Iris pigment epithelial cell (primary cell): ENCODE measurements at regions not wholly inside any gene's neighbourhood (a gene's known extent, or its start where the extent isn't known, plus 50 kb on each side); places are given as distances from the start of the nearest gene placed in this dataset.
A peak's percentile ranks its signal among the peaks of the same experiment; 100 is the strongest.

Source experiments
- DNase-seq: peaks from one replicate; pipeline ENCODE4 v3.0.0-alpha.2; 2011; ENCODE audit warnings: low read depth

DNA sequence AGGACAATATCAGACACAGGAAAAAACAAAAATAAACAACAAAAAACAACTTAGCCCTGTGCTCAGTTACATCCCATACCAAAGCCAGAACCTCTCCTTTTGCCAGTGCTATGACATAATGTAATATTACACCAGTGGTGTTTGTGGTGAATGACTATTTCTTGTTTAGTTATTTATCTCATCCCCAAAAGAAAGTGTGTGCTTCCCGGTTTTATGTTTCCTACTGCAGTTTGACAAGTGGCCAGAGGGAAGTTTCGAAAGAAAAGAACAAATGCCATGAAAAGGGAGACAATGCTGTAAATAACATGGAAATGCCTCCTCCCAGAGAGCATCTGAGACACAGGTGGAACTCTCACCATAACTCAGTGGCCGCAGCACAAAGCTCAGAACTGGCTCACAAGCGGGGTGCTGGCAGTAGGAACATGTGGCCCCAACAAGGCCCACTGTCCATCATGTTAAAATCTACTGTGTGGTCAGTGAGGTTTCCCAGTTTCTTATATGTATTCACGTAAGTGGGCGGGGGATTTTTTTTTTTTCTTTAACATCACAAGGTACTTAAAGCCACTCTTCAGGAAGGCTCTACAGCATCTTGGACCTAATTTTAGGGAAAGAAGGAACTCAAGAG lies 158.2 kb downstream of the BARHL2 start:
- no peak for DNase-seq

DNA sequence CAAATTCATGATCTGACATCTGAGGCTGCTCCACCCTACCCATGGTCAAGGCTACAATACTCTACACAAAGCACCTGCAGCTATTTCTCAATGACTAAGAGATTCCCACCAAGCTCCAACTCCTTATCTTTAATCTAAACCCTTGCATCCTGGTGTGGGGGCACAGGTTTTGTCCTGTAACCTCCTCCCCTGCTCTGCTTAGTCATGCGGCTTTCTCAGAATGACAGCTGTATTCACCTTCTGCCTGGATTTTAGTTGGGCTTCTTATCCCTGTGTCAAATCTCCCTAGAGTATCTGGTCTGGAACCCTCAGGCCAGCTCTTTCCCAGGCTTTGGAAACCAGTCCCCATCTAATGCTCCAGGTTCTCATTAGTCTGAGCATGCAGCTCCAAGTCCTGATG lies 159.0 kb downstream of the BARHL2 start:
- DNase-seq = no peak

DNA sequence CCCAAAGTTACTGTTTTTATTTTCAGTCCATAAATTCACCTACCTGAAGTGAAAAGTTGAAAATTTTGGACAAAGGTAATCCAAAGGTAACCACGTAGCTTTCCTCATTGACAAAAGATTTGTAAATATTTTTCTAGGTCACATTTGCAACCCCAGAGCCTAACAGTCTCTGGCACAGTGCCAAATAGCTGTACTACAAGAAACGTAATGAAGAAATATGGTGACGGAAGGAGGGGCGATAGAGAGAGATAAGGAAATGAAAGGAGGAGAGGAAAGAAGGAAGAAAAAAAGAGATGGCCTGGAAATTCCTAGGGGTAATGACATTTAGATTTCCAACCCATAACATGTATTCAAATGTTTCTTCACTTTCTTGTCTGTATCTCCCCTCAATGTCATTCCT lies 159.4 kb downstream of the BARHL2 start:
- no peak for DNase-seq

DNA sequence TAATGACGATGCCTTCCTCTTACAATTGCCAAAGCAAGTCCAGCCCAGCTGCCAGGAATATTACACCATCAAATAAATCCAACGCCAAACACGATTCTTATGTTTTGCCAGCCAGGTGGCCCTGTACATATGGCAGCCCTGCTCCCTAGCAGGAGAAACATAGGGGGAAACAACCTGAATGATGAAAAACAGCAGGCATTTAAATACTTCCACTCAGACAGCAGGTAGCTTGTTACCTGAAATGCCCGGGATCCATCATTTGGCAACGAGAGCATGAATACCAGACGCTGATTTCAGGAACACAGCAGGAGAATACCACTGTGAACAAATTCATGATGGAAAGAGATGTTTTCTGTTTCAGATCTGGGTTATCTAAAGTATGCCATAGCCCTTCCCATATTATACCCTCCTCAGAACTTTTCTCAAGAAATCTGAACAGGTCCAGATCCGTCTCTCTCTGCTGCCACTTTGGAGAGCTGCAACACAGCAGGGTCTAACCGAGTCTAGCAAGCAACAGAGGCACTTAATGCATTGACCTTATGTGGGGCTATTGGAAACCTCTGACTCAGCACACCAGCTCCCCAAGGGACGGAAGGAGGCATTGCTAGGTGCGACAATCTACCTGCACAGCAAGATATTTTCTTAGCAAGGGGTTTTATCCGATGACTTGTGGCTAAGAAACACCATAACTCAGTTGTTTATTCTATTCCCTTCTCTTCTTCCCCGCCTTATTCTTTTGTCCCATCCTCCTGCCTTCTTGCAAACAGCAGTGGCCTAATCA lies 166.3 kb downstream of the BARHL2 start:
- DNase-seq = no peak

DNA sequence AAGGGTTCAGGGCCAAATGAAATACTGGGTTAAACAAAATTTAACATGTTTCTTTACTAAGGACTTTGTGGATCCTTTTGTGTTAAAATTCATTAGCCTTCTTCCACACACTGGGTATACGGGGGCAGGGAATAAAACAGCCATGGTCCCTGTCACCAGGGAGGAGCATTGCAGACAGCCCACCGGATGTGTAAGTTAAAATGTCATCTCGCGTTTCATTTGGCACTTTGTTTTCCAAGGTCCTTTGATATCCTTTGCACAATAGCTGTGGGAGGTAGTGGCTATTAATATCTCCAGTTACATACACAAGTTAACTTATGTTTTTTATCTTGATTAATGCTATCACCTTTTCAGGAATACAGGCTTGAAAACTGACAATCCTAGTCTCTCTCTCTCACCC lies 172.7 kb downstream of the BARHL2 start:
- DNase-seq = no peak

DNA sequence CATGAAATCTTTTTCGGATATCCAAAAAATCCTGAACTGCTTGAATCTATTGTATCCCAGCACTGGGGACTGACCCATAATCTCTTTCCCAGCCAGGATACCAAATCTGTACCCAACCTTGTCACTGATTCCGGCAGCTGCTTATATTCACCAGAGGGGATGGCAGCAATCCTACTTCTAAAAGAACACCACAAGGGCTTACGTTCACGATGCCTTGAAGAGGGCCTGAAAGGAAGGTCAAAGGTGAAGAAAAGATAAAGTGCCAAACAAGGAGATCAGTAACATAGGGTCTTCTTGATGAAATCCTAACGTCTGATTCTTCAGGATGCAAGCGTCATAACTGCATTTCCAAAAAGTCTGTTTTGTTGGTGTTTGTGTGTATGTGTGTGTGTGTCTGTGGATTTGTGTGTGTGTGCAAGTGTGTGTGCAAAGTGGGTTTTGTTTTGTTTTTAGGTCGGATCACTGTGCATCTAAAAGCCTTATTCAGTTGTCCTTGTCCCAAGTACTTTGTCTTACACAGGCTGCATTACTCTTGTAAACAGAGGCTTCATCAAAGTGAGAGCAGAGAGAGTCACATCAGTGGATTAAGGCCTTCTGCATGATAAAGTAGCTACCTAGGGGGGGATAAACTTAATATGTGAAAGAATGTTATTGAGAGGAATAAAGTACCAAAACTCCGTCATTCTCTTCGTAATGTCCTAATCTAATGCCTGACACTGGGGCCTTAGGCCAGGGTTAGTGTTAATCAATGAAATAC lies 179.3 kb downstream of the BARHL2 start:
- no peak for DNase-seq

DNA sequence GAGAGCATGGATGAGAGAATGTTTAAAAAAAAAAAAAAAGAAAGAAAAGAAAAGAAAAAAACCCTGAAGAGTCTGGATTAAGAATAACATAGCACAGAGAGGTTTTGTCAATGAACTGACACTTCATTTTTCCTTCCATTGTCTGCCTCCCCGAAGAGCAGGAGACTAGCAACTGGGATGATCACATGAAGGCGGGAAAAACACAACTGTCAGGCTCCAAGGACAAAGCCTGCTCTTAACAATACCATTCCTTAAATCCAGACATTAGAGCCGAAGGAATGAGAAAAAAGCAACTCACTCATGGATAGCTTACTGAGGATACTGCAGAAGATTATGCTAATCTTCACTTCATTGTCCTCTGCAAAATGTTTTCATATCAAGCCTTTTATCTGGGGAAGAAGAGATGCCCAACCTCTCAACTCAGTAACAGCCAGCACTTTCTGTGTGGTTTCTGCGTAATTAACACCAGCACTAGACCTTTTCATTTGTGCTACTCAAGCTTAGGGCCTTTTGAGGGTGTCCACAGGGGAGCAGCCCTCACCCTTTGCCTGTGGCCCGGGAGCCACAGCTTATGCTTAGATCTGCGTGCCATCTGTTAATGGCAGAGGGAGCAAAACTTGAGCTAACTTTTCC lies 182.3 kb downstream of the BARHL2 start:
- no peak for DNase-seq

DNA sequence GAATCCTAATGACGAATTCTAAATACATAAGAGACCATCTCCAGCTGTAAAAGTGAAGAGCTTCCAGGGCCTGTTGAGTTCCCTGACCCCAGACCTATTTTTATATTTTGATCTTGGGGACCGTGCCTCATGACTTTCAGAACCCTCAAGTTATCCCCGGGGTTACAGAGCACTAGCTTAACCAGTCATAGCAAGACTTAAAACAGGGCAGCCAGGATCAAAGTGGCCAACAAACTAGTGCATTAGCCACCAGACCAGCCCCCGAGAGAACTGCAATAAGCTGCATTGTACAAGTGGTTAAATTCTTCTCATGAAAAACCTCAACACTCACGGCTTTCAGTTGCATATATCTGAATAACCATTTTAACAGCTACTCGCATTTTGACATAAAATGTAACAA lies 183.0 kb downstream of the BARHL2 start:
- DNase-seq = no peak

DNA sequence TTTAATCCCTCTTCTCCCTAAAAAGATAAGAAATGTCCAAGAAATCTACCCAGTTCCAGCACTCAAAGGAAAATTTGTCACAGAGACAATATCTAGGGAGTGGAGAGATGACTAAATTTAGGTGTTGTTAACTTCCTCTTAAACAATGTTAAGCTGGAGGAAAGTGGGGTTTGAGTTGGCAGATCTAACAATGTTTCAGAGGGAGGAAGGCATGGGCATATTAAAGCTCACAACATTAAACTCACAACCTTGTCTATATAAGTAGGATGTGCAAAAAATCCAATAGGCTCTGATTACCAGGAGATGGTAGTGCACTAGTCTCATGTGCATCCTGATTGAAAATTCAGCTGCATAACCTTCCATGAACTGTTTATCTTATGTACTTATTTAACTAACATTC lies 190.1 kb downstream of the BARHL2 start:
- no peak for DNase-seq

DNA sequence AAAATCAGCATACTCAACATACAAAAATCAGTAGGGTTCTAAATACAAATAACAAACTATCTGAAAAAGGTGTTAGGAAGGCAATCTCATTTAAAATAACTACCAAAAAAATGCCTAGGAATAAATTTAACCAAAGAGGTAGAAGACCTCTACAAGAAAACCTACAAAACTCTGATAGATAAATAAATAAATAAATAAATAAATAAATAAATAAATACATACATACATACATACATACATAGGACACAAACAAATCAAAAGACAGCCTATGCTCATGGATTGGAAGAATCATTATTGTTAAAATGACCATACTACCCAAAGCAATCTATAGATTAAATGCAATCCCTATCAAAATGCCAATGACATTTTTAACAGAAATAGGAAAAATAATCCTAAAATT lies 194.7 kb downstream of the BARHL2 start:
- DNase-seq = no peak

DNA sequence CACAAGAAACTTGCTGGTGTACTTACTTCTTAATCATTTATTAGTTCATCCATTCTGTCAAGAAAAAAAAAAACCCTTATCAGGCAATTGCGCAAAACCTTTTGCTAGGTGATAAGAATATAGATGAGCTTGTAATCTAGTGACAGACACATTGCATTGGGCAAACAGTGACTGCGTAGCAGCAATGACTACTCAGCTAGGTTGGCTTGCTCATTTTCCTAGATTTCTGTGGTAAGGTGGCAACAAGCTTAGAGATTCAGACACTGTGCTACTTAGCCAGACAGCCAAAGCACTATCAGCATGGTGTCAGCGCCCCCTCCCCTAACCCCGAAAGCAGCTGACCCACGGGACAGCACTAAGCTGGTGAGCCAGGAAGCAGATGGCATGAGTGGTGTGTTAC lies 203.1 kb downstream of the BARHL2 start:
- no peak for DNase-seq

DNA sequence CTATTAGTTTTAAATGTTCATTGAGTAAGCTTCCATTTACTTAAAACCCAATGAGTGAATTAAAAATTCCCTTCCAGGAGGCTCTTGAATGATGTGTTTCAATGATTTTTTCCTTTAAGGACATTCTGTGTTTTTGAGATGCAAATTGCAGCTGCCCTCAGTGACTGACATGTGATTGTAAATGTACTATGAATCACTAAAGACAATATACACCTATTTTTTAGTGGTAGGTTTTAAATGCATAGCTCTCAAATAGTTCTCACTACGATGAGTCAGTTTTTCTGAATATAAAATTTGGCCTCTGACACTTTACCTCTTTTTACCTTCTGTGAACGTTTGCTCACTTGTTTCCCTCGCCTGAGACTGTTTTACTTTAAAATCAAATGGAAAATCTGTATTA lies 204.7 kb downstream of the BARHL2 start:
- DNase-seq = no peak

DNA sequence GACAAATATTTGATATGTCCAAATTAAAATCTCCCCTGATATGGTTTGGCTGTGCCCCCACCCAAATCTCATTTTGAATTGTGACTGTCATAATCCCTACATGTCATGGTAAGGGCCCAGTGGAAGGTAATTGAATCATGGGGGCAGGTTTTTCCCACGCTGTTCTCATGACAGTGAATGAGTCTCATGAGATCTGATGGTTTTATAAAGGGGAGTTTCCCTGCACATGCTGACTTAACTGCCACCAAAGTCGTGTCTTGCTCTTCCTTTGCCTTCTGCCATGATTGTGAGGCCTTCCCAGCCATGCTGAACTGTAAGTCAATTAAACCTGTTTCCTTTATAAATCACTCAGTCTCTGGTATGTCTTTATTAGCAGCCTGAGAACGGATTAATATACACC lies 207.0 kb downstream of the BARHL2 start:
- DNase-seq = no peak

DNA sequence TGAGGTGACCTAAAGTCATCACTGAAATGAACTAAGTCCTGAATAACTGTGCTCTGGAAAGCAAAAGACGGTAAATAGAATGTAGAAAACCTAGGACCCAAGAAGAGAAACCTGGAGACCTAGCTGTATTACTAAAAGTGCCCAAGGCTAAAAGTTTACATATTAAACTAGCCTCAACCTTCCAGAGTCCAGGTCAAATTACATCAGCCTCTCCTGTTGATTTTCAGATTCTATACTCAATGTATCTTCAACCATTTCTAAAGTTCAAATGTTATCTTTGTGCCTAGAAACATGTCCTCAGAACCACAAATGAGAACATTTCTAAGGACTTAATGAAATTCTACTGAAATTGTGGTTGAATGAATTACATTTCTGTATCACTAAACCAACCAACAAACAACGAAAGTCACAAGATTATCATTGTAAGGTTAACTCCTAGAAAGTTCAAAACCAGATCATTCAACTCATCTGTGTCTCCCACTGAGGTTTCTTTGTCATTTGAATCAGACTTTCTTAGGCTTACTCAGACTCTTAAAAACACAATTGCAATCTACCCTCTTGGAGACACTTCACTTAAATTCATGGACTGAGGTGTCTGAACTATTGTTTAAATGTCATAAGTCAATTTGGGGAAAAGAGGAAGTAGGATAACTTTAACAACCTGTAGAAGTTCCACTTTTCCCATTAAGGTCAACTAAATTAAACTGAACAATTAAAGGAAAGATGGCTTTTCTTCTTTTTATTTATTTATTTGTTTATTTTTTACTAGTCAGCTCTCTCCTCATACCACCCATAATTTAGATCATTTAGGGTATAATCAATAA lies 207.7 kb downstream of the BARHL2 start:
- DNase-seq = no peak

DNA sequence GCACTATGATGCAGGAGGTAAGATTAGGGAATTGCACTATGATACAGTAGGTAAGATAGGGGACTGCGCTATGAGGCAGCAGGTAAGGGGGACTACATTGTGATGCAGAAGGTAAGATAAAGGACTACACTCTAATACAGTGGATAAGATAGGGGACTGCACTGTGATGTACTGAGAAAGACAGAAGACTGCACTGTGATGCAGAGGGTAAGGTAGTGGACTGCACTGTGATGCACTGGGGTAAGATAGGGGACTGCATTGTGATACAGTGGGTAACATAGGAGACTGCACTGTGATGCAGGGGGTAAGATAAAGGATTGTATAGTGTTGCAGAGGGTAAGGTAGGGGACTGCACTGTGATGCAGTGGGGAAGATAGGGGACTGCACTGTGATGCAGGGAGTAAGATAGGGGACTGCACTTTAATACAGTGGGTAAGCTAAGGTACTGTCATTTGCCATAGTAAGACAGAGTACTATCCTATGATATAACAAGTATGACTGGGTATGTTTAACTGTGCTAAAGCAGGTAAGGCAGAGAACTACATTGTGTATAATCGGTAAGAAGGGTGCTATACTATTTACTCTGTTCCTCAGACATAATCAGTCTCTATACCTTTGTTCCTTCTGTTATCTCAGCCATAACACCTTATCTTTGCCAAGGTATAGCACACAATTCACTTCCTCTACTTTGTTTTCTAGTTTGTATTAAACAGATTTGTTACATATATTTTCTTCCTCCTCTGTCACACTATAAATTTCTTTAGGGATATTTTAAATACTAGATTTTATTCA lies 208.5 kb downstream of the BARHL2 start:
- no peak for DNase-seq

DNA sequence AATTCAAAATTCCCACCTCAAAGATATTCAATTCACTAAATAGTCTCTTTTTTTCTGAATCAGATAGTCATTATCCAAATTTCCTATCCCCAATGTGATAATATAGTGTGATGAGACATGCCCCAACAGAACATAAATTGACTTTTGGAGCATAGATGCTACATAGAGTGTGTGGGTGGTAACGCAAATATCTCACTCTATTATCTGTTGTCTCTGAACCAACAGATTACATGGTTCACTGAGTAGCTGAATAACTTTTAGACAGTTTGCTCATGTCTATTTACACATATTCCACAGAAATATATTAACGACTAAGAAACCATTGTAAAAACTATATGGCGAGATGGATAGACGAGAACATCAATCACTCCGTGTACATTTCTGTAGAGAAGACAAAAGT lies 209.9 kb downstream of the BARHL2 start:
- DNase-seq = no peak

DNA sequence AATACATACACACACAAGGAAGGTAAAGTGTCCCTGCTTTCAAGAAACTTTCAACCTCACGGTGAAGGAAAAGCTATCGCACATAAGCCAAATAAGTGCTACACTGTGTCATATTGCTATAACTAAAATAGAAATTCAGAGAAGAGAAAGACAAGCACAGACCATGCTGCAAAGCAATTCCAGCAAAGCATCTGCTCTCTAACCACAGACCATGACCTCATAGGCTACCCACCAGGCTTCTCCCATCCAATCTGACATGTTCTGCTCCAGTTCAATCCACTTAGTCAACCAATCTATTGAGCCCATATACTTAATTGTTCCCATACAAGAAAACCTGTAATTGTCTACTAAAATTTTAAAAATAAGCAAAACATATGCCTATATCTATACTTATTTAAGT lies 211.3 kb downstream of the BARHL2 start:
- no peak for DNase-seq

DNA sequence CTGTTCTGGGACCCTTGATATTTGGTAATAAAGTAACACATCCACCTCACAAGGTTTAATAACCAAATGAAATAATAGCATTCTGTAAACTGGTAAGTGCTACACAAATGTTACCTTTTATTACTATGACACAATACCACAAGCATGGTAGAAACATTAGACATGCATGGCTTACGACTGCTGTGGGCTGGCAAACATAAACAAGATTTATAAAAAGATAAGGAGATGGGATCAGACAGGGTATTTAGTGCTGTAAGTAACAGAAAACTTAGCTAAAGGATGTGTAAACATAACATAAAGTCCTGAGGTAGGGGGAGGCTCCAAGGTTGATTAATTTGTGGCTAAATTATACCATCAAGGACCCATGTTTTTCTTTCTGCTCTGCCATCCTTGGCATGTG lies 212.6 kb downstream of the BARHL2 start:
- DNase-seq = peak; percentile 2

DNA sequence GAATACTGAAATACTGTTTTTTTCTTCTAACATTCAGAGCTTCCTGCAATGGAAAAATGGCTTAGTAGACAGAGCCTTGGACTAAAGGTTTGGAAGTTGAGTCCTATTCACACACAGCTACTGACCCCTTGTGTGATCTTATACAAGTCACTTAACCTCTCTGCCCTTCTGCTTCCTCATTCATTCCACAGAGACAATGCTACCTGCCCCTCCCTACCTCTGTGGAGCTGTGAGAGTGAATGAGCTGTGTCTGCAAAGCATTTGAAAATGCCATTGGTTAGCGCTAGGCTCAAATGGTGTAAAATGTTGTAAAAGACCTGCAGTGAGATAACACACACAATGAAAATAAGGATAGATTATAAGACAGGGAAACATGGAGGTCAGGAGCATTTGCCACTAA lies 214.4 kb downstream of the BARHL2 start:
- DNase-seq = no peak

DNA sequence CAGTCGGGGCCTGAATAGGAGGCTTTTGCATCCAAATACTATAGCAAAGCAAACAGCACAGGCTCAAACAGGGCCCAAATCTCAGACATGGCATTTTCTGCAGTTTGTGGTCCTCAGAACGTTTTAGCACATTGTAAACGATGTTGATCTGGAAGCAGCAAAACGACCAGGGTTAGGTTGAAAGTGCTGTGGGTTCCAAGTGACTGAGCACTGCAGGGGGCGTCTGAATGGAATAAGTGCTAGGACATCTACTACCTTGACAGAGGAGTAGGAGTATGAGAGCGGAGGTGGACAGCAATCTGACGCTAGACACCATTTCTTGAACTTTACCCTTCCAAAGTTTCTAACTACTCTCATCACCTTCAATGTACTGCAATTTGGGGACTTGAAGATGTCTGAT lies 214.9 kb downstream of the BARHL2 start:
- DNase-seq = no peak

DNA sequence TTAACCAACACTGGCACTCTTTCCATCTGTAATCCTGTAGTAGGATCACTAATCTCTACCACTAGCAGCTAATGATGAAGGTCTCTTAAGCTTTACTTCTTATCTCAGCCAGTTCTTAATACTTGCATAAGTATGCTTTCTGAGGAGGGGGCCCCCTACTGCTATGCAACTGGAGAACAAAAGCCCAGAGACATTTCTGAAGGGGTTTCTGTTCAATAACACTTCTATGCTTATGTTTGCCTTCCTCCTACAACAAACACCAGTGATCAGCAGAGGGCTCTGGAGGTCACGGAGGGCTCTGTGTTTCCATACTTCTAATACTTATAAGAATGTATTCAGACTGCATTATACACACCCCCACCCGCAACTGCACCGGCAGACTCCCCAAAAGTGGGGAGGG lies 215.8 kb downstream of the BARHL2 start:
- no peak for DNase-seq
